Right atrium auricular region (tissue), 2 donors: ENCODE measurements at regions not wholly inside any gene's neighbourhood (a gene's known extent, or its start where the extent isn't known, plus 50 kb on each side); places are given as distances from the start of the nearest gene placed in this dataset.

Source experiments
- DNase-seq: peaks from one replicate; pipeline ENCODE4 v3.0.0-alpha.2; 2019; ENCODE audit warnings: low spot score
- H3K27ac ChIP-seq, 2 donors: fragments of 200-600 bp; sonication (generic); 1 replicate in 1 of 2; 2 replicates in 1 of 2; pipeline ENCODE4 v1.5.1; 2016 to 2019
- H3K27me3 ChIP-seq, 2 donors: fragments of 200-600 bp; sonication (generic); one replicate each; pipeline versions ENCODE4 v1.5.1 to v1.6.0; 2017 to 2019
- H3K36me3 ChIP-seq: fragments of 200-600 bp; sonication (generic); one replicate; pipeline ENCODE4 v1.5.1; 2016
- H3K4me1 ChIP-seq, 2 donors: fragments of 200-600 bp; sonication (generic); one replicate each; pipeline versions ENCODE4 v1.5.1 to v1.6.0; 2017 to 2019
- H3K4me3 ChIP-seq, 2 donors: fragments of 200-600 bp; sonication (generic); 1 replicate in 1 of 2; 2 replicates in 1 of 2; pipeline ENCODE4 v1.5.1; 2017 to 2019; ENCODE audit warnings: mild to moderate bottlenecking in 1 of 2, moderate library complexity in 1 of 2
- H3K9me3 ChIP-seq, 2 donors: fragments of 200-600 bp; sonication (generic); one replicate each; pipeline ENCODE4 v1.5.1; 2019
- TF ChIP-seq, protein P1 (sequence below), 2 donors: fragments of 200-600 bp; sonication (generic); IDR thresholded peaks; one replicate each; pipeline ENCODE4 v1.5.1; 2019; ENCODE audit warnings: antibody characterized with exemption in 2 of 2

DNA sequence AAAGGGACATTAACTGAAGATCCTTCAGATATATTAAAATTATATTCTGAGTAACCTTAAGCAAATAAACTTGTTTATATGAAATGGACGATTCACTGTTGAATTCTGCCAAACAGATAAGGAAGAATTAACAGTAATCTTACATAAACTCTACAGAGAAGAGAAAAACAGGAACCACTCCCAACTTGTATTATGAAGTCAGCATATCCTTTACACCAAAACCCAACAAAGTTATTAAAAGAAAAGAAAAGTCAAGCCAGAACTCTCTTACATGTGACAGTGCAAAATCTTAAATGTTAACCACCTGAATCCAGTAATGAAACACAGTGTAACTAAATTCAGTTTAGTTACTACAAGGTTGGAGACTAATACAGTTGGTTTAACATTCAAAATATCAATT, 185.8 kb downstream of the DEPDC1B start:
- DNase-seq: no peak
- Histone ChIP-seq H3K9me3 (no peaks in the 10 kb centered on the region), H3K4me1 (peaks cover 0 to 5% of the 10 kb centered on the region in 2 donors), H3K27ac (no peak overlapping the region), H3K27me3 (no peaks in the 10 kb centered on the region), H3K36me3 (no peaks in the 10 kb centered on the region), H3K4me3 (no peak overlapping the region)
- TF ChIP-seq, protein P1, sequence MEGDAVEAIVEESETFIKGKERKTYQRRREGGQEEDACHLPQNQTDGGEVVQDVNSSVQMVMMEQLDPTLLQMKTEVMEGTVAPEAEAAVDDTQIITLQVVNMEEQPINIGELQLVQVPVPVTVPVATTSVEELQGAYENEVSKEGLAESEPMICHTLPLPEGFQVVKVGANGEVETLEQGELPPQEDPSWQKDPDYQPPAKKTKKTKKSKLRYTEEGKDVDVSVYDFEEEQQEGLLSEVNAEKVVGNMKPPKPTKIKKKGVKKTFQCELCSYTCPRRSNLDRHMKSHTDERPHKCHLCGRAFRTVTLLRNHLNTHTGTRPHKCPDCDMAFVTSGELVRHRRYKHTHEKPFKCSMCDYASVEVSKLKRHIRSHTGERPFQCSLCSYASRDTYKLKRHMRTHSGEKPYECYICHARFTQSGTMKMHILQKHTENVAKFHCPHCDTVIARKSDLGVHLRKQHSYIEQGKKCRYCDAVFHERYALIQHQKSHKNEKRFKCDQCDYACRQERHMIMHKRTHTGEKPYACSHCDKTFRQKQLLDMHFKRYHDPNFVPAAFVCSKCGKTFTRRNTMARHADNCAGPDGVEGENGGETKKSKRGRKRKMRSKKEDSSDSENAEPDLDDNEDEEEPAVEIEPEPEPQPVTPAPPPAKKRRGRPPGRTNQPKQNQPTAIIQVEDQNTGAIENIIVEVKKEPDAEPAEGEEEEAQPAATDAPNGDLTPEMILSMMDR (IDR thresholded peaks at IDR 0.05): no peak

DNA sequence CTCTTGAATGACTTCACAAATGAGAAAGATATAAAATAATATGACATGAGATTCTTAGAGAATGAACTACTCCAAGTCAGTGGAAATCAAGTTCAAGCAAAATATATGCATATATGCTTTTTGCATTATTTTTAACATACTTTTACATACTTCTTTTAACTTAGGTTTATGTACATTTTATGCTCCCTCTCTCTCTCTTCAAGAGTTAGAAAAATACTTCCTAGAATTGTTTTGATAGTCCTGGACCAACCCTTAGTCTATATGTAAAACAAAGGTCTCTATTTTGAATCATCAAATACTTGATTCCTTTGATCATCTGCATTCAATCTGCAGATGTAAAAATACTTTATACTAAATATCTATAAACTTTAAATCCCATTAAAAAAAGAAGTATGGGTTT, 187.8 kb downstream of the DEPDC1B start:
- no peaks in the 10 kb centered on the region for H3K36me3 ChIP-seq
- H3K27me3 ChIP-seq: no peaks in the 10 kb centered on the region
- TF ChIP-seq, protein P1 (IDR thresholded peaks at IDR 0.05): no peak
- no peaks in the 10 kb centered on the region for H3K4me1 ChIP-seq
- H3K27ac ChIP-seq: no peak overlapping the region
- no peaks in the 10 kb centered on the region for H3K9me3 ChIP-seq
- H3K4me3 ChIP-seq: no peak overlapping the region
- DNase-seq: no peak

DNA sequence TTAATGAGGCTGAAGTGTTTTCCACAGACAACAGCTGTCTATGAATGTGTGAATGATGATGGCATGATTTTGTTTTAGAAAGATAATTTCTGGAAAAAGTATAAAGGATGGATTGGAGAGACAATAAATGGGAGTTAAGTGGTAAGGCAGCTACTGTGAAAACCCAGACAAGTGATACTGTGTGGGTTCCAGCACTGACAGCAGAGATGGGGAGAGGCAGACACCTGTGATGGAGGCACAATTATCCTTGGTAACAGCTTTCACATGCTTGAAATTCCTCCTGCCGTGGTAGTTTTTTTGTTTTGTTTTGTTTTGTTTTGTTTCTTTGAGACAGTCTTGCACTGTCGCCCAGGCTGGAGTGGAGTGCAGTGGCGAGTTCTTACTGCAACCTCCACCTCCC, 189.3 kb downstream of the DEPDC1B start:
- Histone ChIP-seq H3K27me3 (no peaks in the 10 kb centered on the region), H3K4me1 (no peaks in the 10 kb centered on the region), H3K36me3 (no peaks in the 10 kb centered on the region), H3K4me3 (no peak overlapping the region), H3K27ac (no peak overlapping the region), H3K9me3 (no peaks in the 10 kb centered on the region)
- DNase-seq: no peak
- TF ChIP-seq, protein P1 (IDR thresholded peaks at IDR 0.05): no peak

DNA sequence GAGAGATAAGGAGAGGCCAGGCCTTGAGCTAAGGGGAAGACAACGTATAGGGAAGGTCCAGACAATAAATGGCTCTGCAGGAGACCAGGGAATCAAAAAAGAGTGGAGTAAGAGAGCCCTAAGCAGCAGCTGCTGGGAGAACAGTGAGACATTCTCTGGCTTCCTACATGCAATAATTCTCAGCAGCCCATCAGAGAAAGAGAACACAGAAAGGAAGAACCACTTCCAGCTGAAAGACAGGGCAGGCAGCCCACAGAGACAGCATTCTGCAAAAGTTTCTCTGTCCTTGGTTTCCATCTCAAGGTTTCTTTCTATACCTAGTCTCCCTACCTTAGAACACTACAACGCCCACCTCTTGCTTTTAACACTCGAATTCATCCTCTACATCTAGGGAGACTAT, 189.9 kb downstream of the DEPDC1B start:
- no peak for DNase-seq
- TF ChIP-seq, protein P1 (IDR thresholded peaks at IDR 0.05): no peak
- no peak overlapping the region for H3K27ac ChIP-seq
- no peaks in the 10 kb centered on the region for H3K4me1 ChIP-seq
- no peaks in the 10 kb centered on the region for H3K27me3 ChIP-seq
- no peaks in the 10 kb centered on the region for H3K9me3 ChIP-seq
- no peaks in the 10 kb centered on the region for H3K36me3 ChIP-seq
- no peak overlapping the region for H3K4me3 ChIP-seq

DNA sequence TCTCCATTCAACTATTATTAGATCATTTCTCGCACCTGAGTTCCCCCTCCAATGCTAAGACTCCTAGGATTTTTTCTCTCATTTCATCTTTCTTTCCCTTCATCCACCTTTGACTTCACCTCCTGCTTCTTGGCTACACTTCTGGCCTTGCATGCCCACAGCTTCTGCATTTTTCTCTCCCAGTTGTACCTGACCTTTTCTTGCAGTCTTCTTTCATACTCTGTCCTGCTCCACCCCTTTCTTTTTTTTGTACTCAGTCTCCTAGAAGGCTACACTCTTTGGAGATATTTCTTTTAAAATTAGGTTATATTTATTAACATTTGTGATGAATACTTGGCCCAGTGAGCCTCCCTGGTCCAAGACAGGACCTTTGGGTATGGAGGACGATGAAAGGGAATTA, 190.4 kb downstream of the DEPDC1B start:
- no peak for DNase-seq
- Histone ChIP-seq H3K27me3 (no peaks in the 10 kb centered on the region), H3K27ac (no peak overlapping the region), H3K36me3 (no peaks in the 10 kb centered on the region), H3K4me3 (no peak overlapping the region), H3K4me1 (no peaks in the 10 kb centered on the region), H3K9me3 (no peaks in the 10 kb centered on the region)
- TF ChIP-seq, protein P1 (IDR thresholded peaks at IDR 0.05): no peak

DNA sequence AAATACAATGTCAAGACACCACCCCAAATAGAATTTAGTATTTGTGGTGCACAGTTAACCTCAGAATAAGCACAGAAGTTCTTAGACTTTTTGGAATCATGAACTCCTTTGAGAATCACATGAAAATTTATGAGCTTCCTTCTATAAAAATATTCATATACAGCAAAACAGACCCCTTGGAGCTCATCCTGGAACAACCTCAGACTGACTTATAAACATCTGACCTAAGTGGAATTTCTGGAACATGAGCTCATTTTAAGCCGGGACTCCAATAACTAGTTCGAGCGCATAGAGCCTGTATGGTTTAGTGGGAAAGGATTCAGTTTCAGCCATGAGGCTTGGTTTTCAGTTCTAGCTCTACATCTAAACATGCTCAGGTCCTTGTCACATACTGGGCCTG, 192.3 kb downstream of the DEPDC1B start:
- Histone ChIP-seq H3K4me1 (no peaks in the 10 kb centered on the region), H3K27ac (no peak overlapping the region), H3K4me3 (no peak overlapping the region), H3K27me3 (no peaks in the 10 kb centered on the region), H3K36me3 (no peaks in the 10 kb centered on the region), H3K9me3 (no peaks in the 10 kb centered on the region)
- no peak for DNase-seq
- TF ChIP-seq, protein P1 (IDR thresholded peaks at IDR 0.05): no peak
